WI38 (cell line): ENCODE measurements at regions not wholly inside any gene's neighbourhood (a gene's known extent, or its start where the extent isn't known, plus 50 kb on each side); places are given as distances from the start of the nearest gene placed in this dataset.
"Not testable (repeated sequence)": the region's sequence is repeated elsewhere in the genome, so short reads cannot be mapped to it uniquely, and the experiment has no call there.

Experiments
- H3K4me3 ChIP-seq: 2 replicates; pipeline ENCODE4 v1.5.1; 2011; ENCODE audit warnings: low read depth, mild to moderate bottlenecking, control low read depth, low read length
- CTCF ChIP-seq: IDR thresholded peaks from 2 replicates; pipeline ENCODE4 v1.5.1; 2012; ENCODE audit warnings: low read depth, mild to moderate bottlenecking, control low read depth, low read length

GRCh38 chr1:218933513-218933912 is 240.2 kb upstream of the LYPLAL1 start:
- no peak for TF ChIP-seq CTCF
- H3K4me3 ChIP-seq = no peak overlapping the region

- not testable (repeated sequence) for H3K4me3 ChIP-seq
Measured at GRCh38 chr1:218935408-218935807, 238.3 kb upstream of the LYPLAL1 start.

- no peak for TF ChIP-seq CTCF
Measured at GRCh38 chr1:218938259-218938658, 235.4 kb upstream of the LYPLAL1 start.

DNA sequence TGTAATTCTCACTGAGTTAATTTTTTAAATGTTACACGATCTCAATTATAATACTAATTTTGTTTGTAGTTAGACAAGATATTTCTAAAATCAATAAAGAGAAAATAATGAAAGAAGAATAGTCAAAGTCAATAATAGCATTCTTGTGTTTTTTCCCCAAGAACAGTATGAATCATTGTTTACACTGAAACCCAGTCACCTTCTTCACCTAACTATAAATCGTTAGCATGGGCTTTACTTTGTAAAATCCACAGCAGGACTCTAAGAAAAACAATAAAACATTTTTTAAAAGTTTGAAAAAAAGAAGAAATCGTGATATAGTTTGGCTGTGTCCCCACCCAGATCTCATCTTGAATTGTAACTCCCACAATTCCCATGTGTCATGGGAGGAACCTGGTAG is 234.6 kb upstream of the LYPLAL1 start:
- H3K4me3 ChIP-seq = no peak overlapping the region
- TF ChIP-seq CTCF = no peak

More at GRCh38 chr1:218938259-218938658, 235.4 kb upstream of the LYPLAL1 start:
- H3K4me3 ChIP-seq = no peak overlapping the region

DNA sequence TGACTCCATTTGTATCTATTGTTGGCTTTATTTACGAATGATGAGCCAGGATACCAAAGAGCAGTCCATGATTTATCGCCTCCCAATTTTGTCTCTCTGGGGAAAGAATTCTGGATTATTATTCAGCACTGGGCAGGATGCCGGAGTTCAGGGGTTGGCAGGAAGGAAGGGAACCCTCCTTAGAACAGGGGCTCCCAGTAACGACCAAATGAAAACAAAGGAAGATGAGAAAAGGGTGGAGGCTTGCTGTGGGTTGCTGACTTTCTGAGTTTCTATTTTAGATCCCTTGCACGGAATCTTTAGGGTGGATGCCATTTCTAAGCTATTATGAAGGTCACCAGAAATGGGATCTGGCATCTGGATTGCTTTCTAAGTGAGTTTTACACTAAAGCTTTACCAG is 231.2 kb upstream of the LYPLAL1 start:
- no peak for TF ChIP-seq CTCF
- H3K4me3 ChIP-seq = no peak overlapping the region

GRCh38 chr1:218943371-218943770 is 230.3 kb upstream of the LYPLAL1 start:
- no peak overlapping the region for H3K4me3 ChIP-seq
- no peak for TF ChIP-seq CTCF

GRCh38 chr1:218945050-218945449 is 228.6 kb upstream of the LYPLAL1 start:
- no peak for TF ChIP-seq CTCF
- H3K4me3 ChIP-seq = no peak overlapping the region

- no peak overlapping the region for H3K4me3 ChIP-seq
- no peak for TF ChIP-seq CTCF
Measured at GRCh38 chr1:218946147-218946546, 227.5 kb upstream of the LYPLAL1 start.
